Astrocyte of the spinal cord (primary cell): ENCODE measurements at regions not wholly inside any gene's neighbourhood (a gene's known extent, or its start where the extent isn't known, plus 50 kb on each side); places are given as distances from the start of the nearest gene placed in this dataset.

Experiments
- DNase-seq: peaks from one replicate; pipeline ENCODE4 v3.0.0; 2011; ENCODE audit warnings: low read depth, low spot score
- H3K4me3 ChIP-seq: 2 replicates; pipeline ENCODE4 v1.5.1; 2011; ENCODE audit warnings: low read depth, mild to moderate bottlenecking, low read length, moderate library complexity
- in situ Hi-C: cut with HindIII; loops from 2 replicates; pipeline ENCODE4 v1.10.0; 2017; ENCODE audit warnings: low sequenced_read_pairs
- TF ChIP-seq, protein P1 (sequence below): IDR thresholded peaks from 2 replicates; pipeline ENCODE4 v1.5.1; 2012; ENCODE audit warnings: low read depth, mild to moderate bottlenecking, low read length, inconsistent platforms

- in situ Hi-C loops = no loop called here
- H3K4me3 ChIP-seq = no peak overlapping the region
- TF ChIP-seq, protein P1, sequence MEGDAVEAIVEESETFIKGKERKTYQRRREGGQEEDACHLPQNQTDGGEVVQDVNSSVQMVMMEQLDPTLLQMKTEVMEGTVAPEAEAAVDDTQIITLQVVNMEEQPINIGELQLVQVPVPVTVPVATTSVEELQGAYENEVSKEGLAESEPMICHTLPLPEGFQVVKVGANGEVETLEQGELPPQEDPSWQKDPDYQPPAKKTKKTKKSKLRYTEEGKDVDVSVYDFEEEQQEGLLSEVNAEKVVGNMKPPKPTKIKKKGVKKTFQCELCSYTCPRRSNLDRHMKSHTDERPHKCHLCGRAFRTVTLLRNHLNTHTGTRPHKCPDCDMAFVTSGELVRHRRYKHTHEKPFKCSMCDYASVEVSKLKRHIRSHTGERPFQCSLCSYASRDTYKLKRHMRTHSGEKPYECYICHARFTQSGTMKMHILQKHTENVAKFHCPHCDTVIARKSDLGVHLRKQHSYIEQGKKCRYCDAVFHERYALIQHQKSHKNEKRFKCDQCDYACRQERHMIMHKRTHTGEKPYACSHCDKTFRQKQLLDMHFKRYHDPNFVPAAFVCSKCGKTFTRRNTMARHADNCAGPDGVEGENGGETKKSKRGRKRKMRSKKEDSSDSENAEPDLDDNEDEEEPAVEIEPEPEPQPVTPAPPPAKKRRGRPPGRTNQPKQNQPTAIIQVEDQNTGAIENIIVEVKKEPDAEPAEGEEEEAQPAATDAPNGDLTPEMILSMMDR = no peak
- no peak for DNase-seq
These were observed 298.4 kb downstream of the XPNPEP1 start for GRCh38 chr10:109624939-109625338.

- no peak overlapping the region for H3K4me3 ChIP-seq
- in situ Hi-C loops = no loop called here
- no peak for DNase-seq
- TF ChIP-seq, protein P1 = no peak
These were observed 300.7 kb downstream of the XPNPEP1 start for GRCh38 chr10:109622566-109622965.

DNA sequence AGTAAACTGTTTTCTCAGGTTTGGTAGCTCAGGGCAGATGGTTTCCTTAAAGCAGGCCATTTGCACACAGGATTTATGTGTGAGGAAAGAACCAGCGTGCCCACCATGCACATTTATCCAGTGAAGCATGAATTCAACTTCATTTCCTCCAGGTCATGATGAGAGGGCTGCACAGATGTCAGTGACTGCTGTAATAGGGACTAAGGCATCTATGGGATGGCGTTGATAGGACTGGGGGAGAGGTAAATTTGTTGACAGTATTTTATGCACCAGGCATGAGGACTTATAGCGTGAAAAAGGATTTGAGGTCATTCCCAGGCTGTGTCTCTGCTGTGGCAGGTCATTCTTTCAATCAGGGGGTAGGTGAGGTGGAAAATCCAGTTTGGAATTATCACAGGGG, 302.9 kb downstream of the XPNPEP1 start:
- TF ChIP-seq, protein P1 = no peak
- no peak overlapping the region for H3K4me3 ChIP-seq
- in situ Hi-C loops = no loop called here
- DNase-seq = no peak

DNA sequence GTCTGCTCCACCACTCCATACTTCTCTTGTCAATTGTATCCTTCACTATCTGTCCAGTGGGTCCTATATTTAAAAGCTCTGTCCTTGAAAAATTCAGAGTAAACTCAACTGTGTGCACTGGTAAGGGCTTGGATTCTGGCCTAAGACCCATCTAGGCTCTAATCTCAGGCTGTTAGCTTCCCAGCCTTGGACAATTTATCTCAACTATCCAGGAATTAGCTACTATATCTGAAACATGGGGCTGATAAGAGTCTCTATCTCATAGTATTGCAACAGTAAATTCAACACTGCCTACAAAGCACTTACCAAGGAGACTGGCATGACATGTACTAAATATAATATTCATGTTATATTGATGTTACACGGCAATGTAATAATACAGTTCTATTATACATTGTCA, 303.4 kb downstream of the XPNPEP1 start:
- H3K4me3 ChIP-seq = no peak overlapping the region
- TF ChIP-seq, protein P1 = no peak
- in situ Hi-C loops = no loop called here
- DNase-seq = no peak

DNA sequence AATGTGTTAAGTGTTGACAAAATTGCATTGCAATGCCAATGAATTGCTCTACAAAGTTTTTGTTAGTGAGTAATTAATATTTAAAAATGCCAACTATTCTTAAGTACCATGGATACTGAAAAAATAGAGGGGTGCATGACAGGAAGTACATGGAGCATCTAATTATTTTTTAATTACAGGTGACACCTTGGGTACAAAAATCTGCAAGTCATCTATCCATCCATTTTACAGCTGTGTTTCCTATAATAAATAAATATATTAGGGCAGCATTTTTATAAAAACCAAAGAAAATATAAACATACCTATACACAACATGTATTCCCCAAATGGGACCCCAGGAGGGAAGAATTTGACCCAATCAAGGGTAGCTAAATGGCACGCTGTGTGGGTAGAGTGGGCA, 304.6 kb downstream of the XPNPEP1 start:
- in situ Hi-C loops = no loop called here
- TF ChIP-seq, protein P1 = no peak
- H3K4me3 ChIP-seq = no peak overlapping the region
- DNase-seq = no peak

DNA sequence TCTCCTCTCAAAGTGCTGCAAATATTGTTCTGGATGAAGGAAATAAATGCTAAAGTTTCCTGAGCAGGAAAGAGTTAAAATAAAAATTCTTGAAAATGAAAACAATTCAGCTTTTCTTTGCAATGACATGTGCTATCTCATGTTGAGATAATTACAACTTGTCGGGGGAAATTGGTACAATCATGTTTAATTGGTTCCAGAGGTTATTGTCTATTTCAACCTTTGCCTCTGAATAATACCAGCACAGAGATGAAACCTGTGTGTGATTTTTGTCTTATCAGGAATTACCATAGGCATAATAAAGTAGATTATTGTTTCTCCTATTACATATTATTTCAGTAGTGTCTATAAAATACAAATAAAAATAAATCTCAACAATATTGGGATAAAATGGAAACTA, 305.0 kb downstream of the XPNPEP1 start:
- in situ Hi-C loops = no loop called here
- no peak overlapping the region for H3K4me3 ChIP-seq
- TF ChIP-seq, protein P1 = no peak
- no peak for DNase-seq
